ENCODE measurements at regions not wholly inside any gene's neighbourhood (a gene's known extent, or its start where the extent isn't known, plus 50 kb on each side); places are given as distances from the start of the nearest gene placed in this dataset.

- Histone ChIP-seq H3K9me2 (ENCODE audit: insufficient read depth) (no peaks in the 10 kb centered on the region), H3K27ac (no peak overlapping the region), H3K4me2 (ENCODE audit: unreplicated experiment) (no peak overlapping the region), H4K20me1 (ENCODE audit: insufficient read depth) (no peaks in the 10 kb centered on the region), H3K4me3 (no peak overlapping the region), H3K4me1 (ENCODE audit: insufficient read depth) (0 out of 2 replicates have a peak, but pooled peaks cover 12% of the 10 kb centered on the region), H3K9me3 (ENCODE audit: low read depth) (peaks cover 3% of the 10 kb centered on the region), H3K9ac (no peak overlapping the region), H3K79me2 (ENCODE audit: insufficient read depth) (no peaks in the 10 kb centered on the region), H3K27me3 (replicated peaks; ENCODE audit: insufficient read depth) (no peaks in the 10 kb centered on the region), H3F3A (ENCODE audit: insufficient read depth) (no peaks in the 10 kb centered on the region), H3K36me3 (ENCODE audit: low read depth) (no peaks in the 10 kb centered on the region), H2AFZ (no peak overlapping the region)
- DNase-seq = no peak
- WGBS, 2 experiments (ENCODE audit: low coverage in 1 of 2, low lambda C conversion rate in 2 of 2, missing lambda C conversion rate in 2 of 2) = 87 to 89% methylated on average over 1 of the region's 1 CpG
- in situ Hi-C loops (cut with MboI) = no loop called here
- TF ChIP-seq EZH2 (IDR thresholded peaks at IDR 0.05; ENCODE audit: insufficient read depth, poor library complexity, severe bottlenecking) (no peak), EZH2phosphoT487 (IDR thresholded peaks at IDR 0.05; ENCODE audit: insufficient read depth, low read depth) (no peak)
Measured at GRCh38 chr1:87215592-87215991, 113.1 kb upstream of the LMO4 start.

- Histone ChIP-seq H3K27me3 (replicated peaks; ENCODE audit: insufficient read depth) (no peaks in the 10 kb centered on the region), H3K4me3 (no peak overlapping the region), H3K4me2 (ENCODE audit: unreplicated experiment) (no peak overlapping the region), H3K9ac (no peak overlapping the region), H3K79me2 (ENCODE audit: insufficient read depth) (no peaks in the 10 kb centered on the region), H4K20me1 (ENCODE audit: insufficient read depth) (no peaks in the 10 kb centered on the region), H3F3A (ENCODE audit: insufficient read depth) (peaks cover 6% of the 10 kb centered on the region; the same call in 1 of the 2 replicates), H2AFZ (no peak overlapping the region), H3K9me2 (ENCODE audit: insufficient read depth) (no peaks in the 10 kb centered on the region), H3K4me1 (ENCODE audit: insufficient read depth) (peaks cover 2% of the 10 kb centered on the region; the same call in 1 of the 2 replicates), H3K36me3 (ENCODE audit: low read depth) (no peaks in the 10 kb centered on the region), H3K27ac (no peak overlapping the region), H3K9me3 (ENCODE audit: low read depth) (peaks cover 3% of the 10 kb centered on the region)
- 76 to 79% methylated on average over 2 of the region's 2 CpGs for WGBS, 2 experiments (ENCODE audit: low coverage in 1 of 2, low lambda C conversion rate in 2 of 2, missing lambda C conversion rate in 2 of 2)
- no peak for DNase-seq
- in situ Hi-C loops (cut with MboI) = no loop called here
- TF ChIP-seq EZH2phosphoT487 (IDR thresholded peaks at IDR 0.05; ENCODE audit: insufficient read depth, low read depth) = no peak
Measured at GRCh38 chr1:87218618-87219017, 110.1 kb upstream of the LMO4 start.

GRCh38 chr1:87219141-87219540 is 109.5 kb upstream of the LMO4 start:
- Histone ChIP-seq H3K4me3 (no peak overlapping the region), H3K4me2 (ENCODE audit: unreplicated experiment) (no peak overlapping the region), H3K36me3 (ENCODE audit: low read depth) (no peaks in the 10 kb centered on the region), H4K20me1 (ENCODE audit: insufficient read depth) (no peaks in the 10 kb centered on the region), H3F3A (ENCODE audit: insufficient read depth) (peaks cover 10% of the 10 kb centered on the region; the same call in 1 of the 2 replicates), H3K9me3 (ENCODE audit: low read depth) (peaks cover 3% of the 10 kb centered on the region), H3K4me1 (ENCODE audit: insufficient read depth) (peaks cover 6% of the 10 kb centered on the region), H3K27ac (no peak overlapping the region), H3K79me2 (ENCODE audit: insufficient read depth) (no peaks in the 10 kb centered on the region), H2AFZ (no peak overlapping the region), H3K9ac (no peak overlapping the region), H3K9me2 (ENCODE audit: insufficient read depth) (no peaks in the 10 kb centered on the region), H3K27me3 (replicated peaks; ENCODE audit: insufficient read depth) (no peaks in the 10 kb centered on the region)
- no peak for DNase-seq
- in situ Hi-C loops (cut with MboI) = no loop called here
- WGBS, 2 experiments (ENCODE audit: low coverage in 1 of 2, low lambda C conversion rate in 2 of 2, missing lambda C conversion rate in 2 of 2) = 95 to 100% methylated on average over 1 of the region's 1 CpG
- TF ChIP-seq EZH2phosphoT487 (IDR thresholded peaks at IDR 0.05; ENCODE audit: insufficient read depth, low read depth) = no peak
- no peak for TF ChIP-seq EZH2 (IDR thresholded peaks at IDR 0.05; ENCODE audit: insufficient read depth, poor library complexity, severe bottlenecking)

GRCh38 chr1:87219626-87220025 is 109.1 kb upstream of the LMO4 start:
- no peaks in the 10 kb centered on the region for H3K27me3 ChIP-seq (replicated peaks; ENCODE audit: insufficient read depth)
- H2AFZ ChIP-seq = no peak overlapping the region
- H3K9me2 ChIP-seq (ENCODE audit: insufficient read depth) = no peaks in the 10 kb centered on the region
- no peaks in the 10 kb centered on the region for H3K79me2 ChIP-seq (ENCODE audit: insufficient read depth)
- no peak overlapping the region for H3K4me2 ChIP-seq (ENCODE audit: unreplicated experiment)
- peaks cover 3% of the 10 kb centered on the region for H3K9me3 ChIP-seq (ENCODE audit: low read depth)
- no peak overlapping the region for H3K27ac ChIP-seq
- H3K4me1 ChIP-seq (ENCODE audit: insufficient read depth) = peaks cover 9% of the 10 kb centered on the region
- H3K36me3 ChIP-seq (ENCODE audit: low read depth) = no peaks in the 10 kb centered on the region
- H4K20me1 ChIP-seq (ENCODE audit: insufficient read depth) = no peaks in the 10 kb centered on the region
- TF ChIP-seq EZH2phosphoT487 (IDR thresholded peaks at IDR 0.05; ENCODE audit: insufficient read depth, low read depth) (no peak), EZH2 (IDR thresholded peaks at IDR 0.05; ENCODE audit: insufficient read depth, poor library complexity, severe bottlenecking) (no peak)
- H3K4me3 ChIP-seq = no peak overlapping the region
- WGBS, 2 experiments (ENCODE audit: low coverage in 1 of 2, low lambda C conversion rate in 2 of 2, missing lambda C conversion rate in 2 of 2) = 94 to 96% methylated on average over 4 of the region's 4 CpGs
- H3K9ac ChIP-seq = no peak overlapping the region
- DNase-seq = no peak
- in situ Hi-C loops (cut with MboI) = no loop called here
- peaks cover 13% of the 10 kb centered on the region for H3F3A ChIP-seq (ENCODE audit: insufficient read depth)

GRCh38 chr1:87220993-87221392 is 107.7 kb upstream of the LMO4 start:
- Histone ChIP-seq H3K4me1 (ENCODE audit: insufficient read depth) (peaks cover 23% of the 10 kb centered on the region), H3K27me3 (replicated peaks; ENCODE audit: insufficient read depth) (no peaks in the 10 kb centered on the region), H3K36me3 (ENCODE audit: low read depth) (no peaks in the 10 kb centered on the region), H3K4me3 (no peak overlapping the region), H3K9me2 (ENCODE audit: insufficient read depth) (no peaks in the 10 kb centered on the region), H3K9me3 (ENCODE audit: low read depth) (no peaks in the 10 kb centered on the region), H3F3A (ENCODE audit: insufficient read depth) (peaks cover 25% of the 10 kb centered on the region), H4K20me1 (ENCODE audit: insufficient read depth) (no peaks in the 10 kb centered on the region), H3K79me2 (ENCODE audit: insufficient read depth) (no peaks in the 10 kb centered on the region), H3K4me2 (ENCODE audit: unreplicated experiment) (no peak overlapping the region), H2AFZ (no peak overlapping the region), H3K9ac (no peak overlapping the region), H3K27ac (no peak overlapping the region)
- WGBS, 2 experiments (ENCODE audit: low coverage in 1 of 2, low lambda C conversion rate in 2 of 2, missing lambda C conversion rate in 2 of 2) = 94 to 100% methylated on average over 1 of the region's 1 CpG
- TF ChIP-seq EZH2phosphoT487 (IDR thresholded peaks at IDR 0.05; ENCODE audit: insufficient read depth, low read depth) = no peak
- no peak for TF ChIP-seq EZH2 (IDR thresholded peaks at IDR 0.05; ENCODE audit: insufficient read depth, poor library complexity, severe bottlenecking)
- no peak for DNase-seq
- in situ Hi-C loops (cut with MboI) = no loop called here

All from GM23248 (cell line).